ENCODE measurements at regions not wholly inside any gene's neighbourhood (a gene's known extent, or its start where the extent isn't known, plus 50 kb on each side); places are given as distances from the start of the nearest gene placed in this dataset.

GRCh38 chr14:101062065-101062450, 158.5 kb upstream of the RTL1 start:
- ChIA-PET POLR2A (no interaction called here), CTCF (ENCODE audit: low intra/inter-chr PET ratio, low total read pairs) (no interaction called here)
- H3K4me3 ChIP-seq (replicated peaks in 1 of 3; ENCODE audit: insufficient read depth in 1 of 3, low read depth in 2 of 3, low read length in 3 of 3), result no peak overlapping the region
- BruUV-seq (replicated peaks), result no TSS peak
- intact Hi-C loops (cut with micrococcal nuclease; ENCODE audit: unreplicated experiment) (no loop called here), in situ Hi-C loops (cut with HindIII; ENCODE audit: extremely low pct_ligation_motif_present, low pct_unique_long_range_greater_than_20kb) (no loop called here)
- WGBS (ENCODE audit: low lambda C conversion rate), result 42% methylated on average over 17 of the region's 19 CpGs
- H2AFZ ChIP-seq (ENCODE audit: low read length), result no peak overlapping the region
- peaks cover 11 to 81% of the 10 kb centered on the region in 2 experiments for H3K27me3 ChIP-seq (ENCODE audit: control insufficient read depth in 1 of 2, insufficient read depth in 2 of 2, low read length in 2 of 2)
- H3K27ac ChIP-seq (ENCODE audit: extremely low read length, insufficient read depth, low read length), result no peak overlapping the region
- FAIRE-seq (no peak), DNase-seq (ENCODE audit: low spot score) (no peak), ATAC-seq (no peak)
- H3K4me2 ChIP-seq (ENCODE audit: low read depth, low read length), result no peak overlapping the region
- no peaks in the 10 kb centered on the region for H3K36me3 ChIP-seq (replicated peaks in 1 of 2; ENCODE audit: control insufficient read depth in 1 of 2, insufficient read depth in 2 of 2, low read length in 2 of 2)
- no peak for TF ChIP-seq MNT (IDR thresholded peaks at IDR 0.05)
- no peak for TF ChIP-seq ZNF629 (CRISPR knock-in tag; conservative IDR thresholded peaks at IDR 0.05)
- no peak for TF ChIP-seq STAT5B (CRISPR knock-in tag; IDR thresholded peaks at IDR 0.05)
- no peak for TF ChIP-seq ERF (CRISPR knock-in tag; IDR thresholded peaks at IDR 0.05)
- TF ChIP-seq ATF6 (CRISPR knock-in tag; conservative IDR thresholded peaks at IDR 0.05), result no peak
- TF ChIP-seq ZNF446 (CRISPR knock-in tag; IDR thresholded peaks at IDR 0.05), result no peak
- TF ChIP-seq KLF11 (CRISPR knock-in tag; IDR thresholded peaks at IDR 0.05), result no peak
- no peak for TF ChIP-seq PBX3 (CRISPR knock-in tag; IDR thresholded peaks at IDR 0.05; ENCODE audit: borderline replicate concordance)
- TF ChIP-seq USF2 (IDR thresholded peaks at IDR 0.05; ENCODE audit: low read depth, low read length), result no peak
- no peak for TF ChIP-seq USF2 (CRISPR knock-in tag; IDR thresholded peaks at IDR 0.05; ENCODE audit: borderline replicate concordance)
- TF ChIP-seq FOXJ3 (CRISPR knock-in tag; IDR thresholded peaks at IDR 0.05; ENCODE audit: borderline replicate concordance), result no peak
- no peak for TF ChIP-seq ZNF275 (CRISPR knock-in tag; IDR thresholded peaks at IDR 0.05; ENCODE audit: borderline replicate concordance)
- TF ChIP-seq TEAD2 (CRISPR knock-in tag; IDR thresholded peaks at IDR 0.05), result no peak
- TF ChIP-seq HNF1B (CRISPR knock-in tag; IDR thresholded peaks at IDR 0.05), result no peak
- TF ChIP-seq SIX1 (CRISPR knock-in tag; IDR thresholded peaks at IDR 0.05; ENCODE audit: borderline replicate concordance), result no peak
- H3K9me3 ChIP-seq (ENCODE audit: low read length), result 0 out of 2 replicates have a peak, but pooled peaks cover 5% of the 10 kb centered on the region
- no peaks in the 10 kb centered on the region for H3K79me2 ChIP-seq (ENCODE audit: insufficient read depth, low read length)
- no peak overlapping the region for H3K9ac ChIP-seq (ENCODE audit: insufficient read depth, low read depth, low read length)
- H4K20me1 ChIP-seq (ENCODE audit: insufficient read depth, low read length), result no peaks in the 10 kb centered on the region
- no peaks in the 10 kb centered on the region for H3K4me1 ChIP-seq (ENCODE audit: insufficient read depth, low read length)
